PC-9 (cell line): ENCODE measurements at regions not wholly inside any gene's neighbourhood (a gene's known extent, or its start where the extent isn't known, plus 50 kb on each side); places are given as distances from the start of the nearest gene placed in this dataset.

Source experiments
- BruUV-seq: library from RNA; stranded (reverse); fragments of 400-500 nt; replicated peaks from 2 replicates; lab custom pipeline; 2021; lab: Mats Ljungman, UMichigan
- CTCF ChIA-PET: fragments of 300-600 bp; sonication (Branson Sonifier 250); formaldehyde crosslinking; loops from one replicate; lab custom pipeline; 2022; ENCODE audit warnings: antibody characterized with exemption; lab: Charles Lee
- POLR2A ChIA-PET: fragments of 300-600 bp; sonication (Branson Sonifier 250); formaldehyde crosslinking; loops from one replicate; lab custom pipeline; 2022; ENCODE audit warnings: antibody characterized with exemption; ENCODE audit not compliant: unreplicated experiment; lab: Charles Lee
- DNase-seq, 2 experiments: peaks; one replicate each; pipeline versions ENCODE4 v3.0.0 to v3.0.0-alpha.2; 2015 to 2022; ENCODE audit warnings: mixed read lengths in 1 of 2
- H2AFZ ChIP-seq: fragments of 200-600 bp; sonication (generic); 2 replicates; pipeline ENCODE4 v1.8.1; 2017; ENCODE audit warnings: antibody characterized with exemption
- H3F3A ChIP-seq: fragments of 200-600 bp; sonication (generic); 2 replicates; pipeline ENCODE4 v1.8.1; 2017; ENCODE audit warnings: antibody characterized with exemption, mild to moderate bottlenecking, low read depth; ENCODE audit not compliant: insufficient read depth
- H3K27ac ChIP-seq: fragments of 200-600 bp; sonication (generic); 2 replicates; pipeline ENCODE4 v1.6.1; 2016; ENCODE audit warnings: mixed run types
- H3K27me3 ChIP-seq: fragments of 200-600 bp; sonication (generic); 2 replicates; pipeline ENCODE4 v1.6.1; 2016; ENCODE audit warnings: low read depth, mixed run types; ENCODE audit not compliant: insufficient read depth
- H3K36me3 ChIP-seq: fragments of 200-600 bp; sonication (generic); 2 replicates; pipeline ENCODE4 v1.6.1; 2016; ENCODE audit warnings: low read depth, mixed run types
- H3K4me1 ChIP-seq: fragments of 200-600 bp; sonication (generic); replicated peaks from 2 replicates; pipeline ENCODE4 v1.6.1; 2016; ENCODE audit warnings: mixed run types; ENCODE audit not compliant: insufficient read depth
- H3K4me2 ChIP-seq: fragments of 200-600 bp; sonication (generic); 2 replicates; pipeline ENCODE4 v1.6.1; 2017; ENCODE audit warnings: mixed run types
- H3K4me3 ChIP-seq: fragments of 200-600 bp; sonication (generic); 2 replicates; pipeline ENCODE4 v1.6.1; 2016; ENCODE audit warnings: mixed run types
- H3K79me2 ChIP-seq: fragments of 200-600 bp; sonication (generic); 2 replicates; pipeline ENCODE4 v1.6.1; 2017; ENCODE audit warnings: low read depth, mixed run types
- H3K9me2 ChIP-seq: fragments of 200-600 bp; sonication (generic); 2 replicates; pipeline ENCODE4 v1.8.1; 2017; ENCODE audit warnings: mild to moderate bottlenecking; ENCODE audit not compliant: insufficient read depth
- H3K9me3 ChIP-seq: fragments of 200-600 bp; sonication (generic); 2 replicates; pipeline ENCODE4 v1.8.1; 2016; ENCODE audit warnings: low read depth; ENCODE audit not compliant: insufficient read depth
- H4K20me1 ChIP-seq: fragments of 200-600 bp; sonication (generic); 2 replicates; pipeline ENCODE4 v1.8.1; 2017; ENCODE audit not compliant: insufficient read depth
- CTCF ChIP-seq: fragments of 200-600 bp; sonication (generic); conservative IDR thresholded peaks from 2 replicates; pipeline ENCODE4 v1.6.1; 2017; ENCODE audit warnings: mixed run types, antibody characterized with exemption, mild to moderate bottlenecking, moderate library complexity
- EZH2 ChIP-seq: fragments of 200-600 bp; sonication (generic); IDR thresholded peaks from 2 replicates; pipeline ENCODE4 v1.8.0; 2017; ENCODE audit warnings: antibody characterized with exemption, low read depth
- intact Hi-C: fragments of 100-400 bp; cut with micrococcal nuclease; formaldehyde crosslinking; loops from one replicate; pipeline ENCODE4 v1.10.0; 2022; ENCODE audit not compliant: unreplicated experiment

GRCh38 chr9:107584944-107585343, 95.4 kb upstream of the KLF4 start:
- H4K20me1 ChIP-seq: no peaks in the 10 kb centered on the region
- H3K36me3 ChIP-seq: no peaks in the 10 kb centered on the region
- intact Hi-C loops: loop anchor here (5.0 kb wide), 2 partner anchors 93 to 172 kb away; no protein-coding TSS in a partner anchor
- no peaks in the 10 kb centered on the region for H3K79me2 ChIP-seq
- H3K4me1 ChIP-seq: peaks cover 25% of the 10 kb centered on the region
- POLR2A ChIA-PET: no interaction called here
- BruUV-seq: no TSS peak
- no peaks in the 10 kb centered on the region; the same call in 1 of the 2 replicates for H3F3A ChIP-seq
- H3K4me3 ChIP-seq: no peak overlapping the region
- no peaks in the 10 kb centered on the region for H3K27me3 ChIP-seq
- H3K4me2 ChIP-seq: no peak overlapping the region
- no peaks in the 10 kb centered on the region for H3K9me2 ChIP-seq
- no peaks in the 10 kb centered on the region for H3K9me3 ChIP-seq
- no peak overlapping the region for H2AFZ ChIP-seq
- DNase-seq: no peak
- CTCF ChIA-PET: no interaction called here
- no peak overlapping the region for H3K27ac ChIP-seq
- TF ChIP-seq EZH2: no peak

DNA sequence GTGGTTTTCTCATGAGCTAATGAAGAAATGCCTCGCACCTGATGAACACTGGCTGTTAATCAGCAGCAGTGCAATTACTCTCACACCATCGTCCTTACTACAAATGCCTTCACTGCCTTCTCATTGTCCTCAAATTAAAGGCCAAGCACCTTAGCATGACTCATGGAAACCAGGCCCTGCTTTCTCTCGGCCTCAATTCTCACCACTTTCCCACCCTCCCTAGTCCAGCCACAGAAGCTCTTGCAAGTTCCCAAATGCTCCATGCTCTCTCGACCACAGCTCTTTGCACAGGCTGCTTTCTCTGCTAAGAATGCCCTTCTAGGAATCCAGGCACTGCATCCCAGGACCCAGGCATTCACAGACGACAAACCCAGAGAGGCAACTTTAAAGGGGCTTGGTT, 94.6 kb upstream of the KLF4 start:
- Histone ChIP-seq H3K36me3 (no peaks in the 10 kb centered on the region), H3K4me1 (peaks cover 25% of the 10 kb centered on the region), H4K20me1 (no peaks in the 10 kb centered on the region), H3K4me2 (no peak overlapping the region), H2AFZ (no peak overlapping the region), H3K27ac (no peak overlapping the region), H3K9me2 (no peaks in the 10 kb centered on the region), H3K9me3 (no peaks in the 10 kb centered on the region), H3F3A (no peaks in the 10 kb centered on the region; the same call in 1 of the 2 replicates), H3K79me2 (no peaks in the 10 kb centered on the region), H3K4me3 (no peak overlapping the region), H3K27me3 (no peaks in the 10 kb centered on the region)
- CTCF ChIA-PET: no interaction called here
- POLR2A ChIA-PET: interaction anchor here (0.6 to 0.7 kb wide), 2 partner anchors 94 to 1129 kb away, joined by 3 to 22 read pairs; no protein-coding TSS in a partner anchor
- intact Hi-C loops: no loop called here
- peak in 1 of 2 experiments; percentile 8 for DNase-seq
- no peak for TF ChIP-seq CTCF
- TF ChIP-seq EZH2: no peak
- BruUV-seq: no TSS peak

DNA sequence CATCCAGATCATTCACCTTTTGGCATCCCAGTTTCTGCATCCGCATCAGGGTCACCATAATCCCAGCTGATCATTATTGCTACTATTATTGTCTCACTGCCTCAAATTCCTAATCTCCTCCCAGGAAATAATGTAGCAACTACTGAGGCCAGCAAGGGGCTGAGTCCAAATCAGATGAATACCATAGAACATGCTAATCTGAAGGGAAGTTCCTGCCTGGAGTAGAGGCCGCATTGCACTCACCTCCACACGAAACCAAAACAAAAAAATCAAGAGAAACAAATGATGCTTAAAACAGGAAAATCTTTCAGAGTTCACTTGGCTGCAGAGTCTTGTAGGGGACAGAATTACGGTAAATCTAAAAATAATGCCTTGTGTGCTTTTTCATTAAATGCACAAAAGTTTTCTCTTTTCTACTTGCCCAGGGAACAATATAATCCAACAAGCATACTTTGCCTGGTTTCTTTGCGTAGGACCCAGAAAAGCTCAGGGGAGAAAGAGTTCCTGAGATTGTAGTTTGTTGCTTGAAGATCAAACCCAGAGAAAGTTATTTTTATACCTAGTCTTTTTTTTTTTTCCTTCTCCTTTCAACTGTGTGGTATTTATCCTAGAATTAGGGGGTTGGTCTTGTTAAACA, 87.7 kb upstream of the KLF4 start:
- CTCF ChIA-PET: no interaction called here
- Histone ChIP-seq H3K9me3 (no peaks in the 10 kb centered on the region; the same call in 1 of the 2 replicates), H3K27ac (no peak overlapping the region), H3K27me3 (no peaks in the 10 kb centered on the region), H3K9me2 (no peaks in the 10 kb centered on the region), H3K4me2 (no peak overlapping the region), H2AFZ (no peak overlapping the region), H3K36me3 (no peaks in the 10 kb centered on the region), H3F3A (no peaks in the 10 kb centered on the region; the same call in 1 of the 2 replicates), H3K4me3 (no peak overlapping the region), H4K20me1 (no peaks in the 10 kb centered on the region), H3K79me2 (no peaks in the 10 kb centered on the region), H3K4me1 (no peaks in the 10 kb centered on the region)
- intact Hi-C loops: no loop called here
- no TSS peak for BruUV-seq
- DNase-seq: no peak
- TF ChIP-seq CTCF (no peak), EZH2 (no peak)
- POLR2A ChIA-PET: interaction anchor here (0.5 kb wide), 1 partner anchor 11 kb away, joined by 4 read pairs; no protein-coding TSS in a partner anchor
